CD4-positive, alpha-beta T cell (primary cell): ENCODE measurements at regions not wholly inside any gene's neighbourhood (a gene's known extent, or its start where the extent isn't known, plus 50 kb on each side); places are given as distances from the start of the nearest gene placed in this dataset.

Experiments used
- ATAC-seq: fragments of 200-7000 bp; cut with Tn5 transposase; one replicate; pipeline ENCODE4 v1.10.0; 2022; ENCODE audit warnings: mild to moderate bottlenecking; ENCODE audit not compliant: poor library complexity
- CTCF ChIA-PET: fragments of 350-600 bp; sonication (Branson Sonifier 250); formaldehyde crosslinking; loops from one replicate; lab custom pipeline; 2021; ENCODE audit warnings: antibody characterized with exemption, inconsistent platforms; lab: Charles Lee
- POLR2A ChIA-PET: fragments of 350-600 bp; sonication (Branson Sonifier 250); formaldehyde crosslinking; loops from one replicate; lab custom pipeline; 2021; ENCODE audit warnings: antibody characterized with exemption, inconsistent platforms; lab: Charles Lee
- DNase-seq, 14 experiments: peaks; one replicate each; pipeline ENCODE4 v3.0.0-alpha.2; 2013 to 2020; ENCODE audit warnings: mixed read lengths in 2 of 14
- H3K27ac ChIP-seq, 2 donors: one replicate each; pipeline versions ENCODE4 v1.5.1 to v1.7.0; 2013; ENCODE audit warnings: low read length in 2 of 2, low read depth in 1 of 2, mild to moderate bottlenecking in 1 of 2
- H3K27me3 ChIP-seq, 2 experiments: 1 replicate in 1 of 2; 2 replicates in 1 of 2; pipeline versions ENCODE4 v1.6.1 to v1.7.0; 2013; ENCODE audit warnings: low read length in 2 of 2, control low read depth in 1 of 2, mild to moderate bottlenecking in 1 of 2, moderate library complexity in 1 of 2; ENCODE audit not compliant: insufficient read depth in 2 of 2, control insufficient read depth in 1 of 2
- H3K36me3 ChIP-seq: one replicate; pipeline ENCODE4 v1.6.1; 2013; ENCODE audit warnings: low read length, control low read depth; ENCODE audit not compliant: insufficient read depth
- H3K4me1 ChIP-seq: one replicate; pipeline ENCODE4 v1.6.1; 2013; ENCODE audit warnings: low read length, control low read depth; ENCODE audit not compliant: insufficient read depth
- H3K4me3 ChIP-seq: one replicate; pipeline ENCODE4 v1.5.1; 2013; ENCODE audit warnings: mild to moderate bottlenecking, low read length, moderate library complexity
- H3K9me3 ChIP-seq, 2 experiments: 1 replicate in 1 of 2; 2 replicates in 1 of 2; pipeline versions ENCODE4 v1.6.1 to v1.7.0; 2013; ENCODE audit warnings: low read length in 2 of 2, mild to moderate bottlenecking in 2 of 2, control low read depth in 1 of 2, moderate library complexity in 1 of 2; ENCODE audit not compliant: control insufficient read depth in 1 of 2, insufficient read depth in 1 of 2
- H3K27ac Mint-ChIP-seq: one replicate; pipeline ENCODE4 v1.8.0; 2020; ENCODE audit warnings: mixed read lengths
- H3K27me3 Mint-ChIP-seq: one replicate; pipeline ENCODE4 v1.8.0; 2021; ENCODE audit warnings: mixed read lengths
- H3K36me3 Mint-ChIP-seq: one replicate; pipeline ENCODE4 v1.8.0; 2021; ENCODE audit warnings: low read depth, mixed read lengths
- H3K4me1 Mint-ChIP-seq: one replicate; pipeline ENCODE4 v1.8.0; 2021; ENCODE audit warnings: low read depth, mixed read lengths
- H3K4me3 Mint-ChIP-seq: one replicate; pipeline ENCODE4 v1.8.0; 2020; ENCODE audit warnings: mild to moderate bottlenecking, mixed read lengths
- H3K9me3 Mint-ChIP-seq: one replicate; pipeline ENCODE4 v1.8.0; 2020; ENCODE audit warnings: mixed read lengths
- intact Hi-C, 2 experiments: fragments of 100-400 bp; cut with DNase I in 1 of 2; cut with micrococcal nuclease in 1 of 2; formaldehyde crosslinking; loops; one replicate each; pipeline versions ENCODE4 v1.15.1 to v1.9.0; 2023 to 2025; cut with DNase I, micrococcal nuclease
- TF ChIP-seq, protein P1 (sequence below): fragments of 200-600 bp; IDR thresholded peaks from one replicate; pipeline ENCODE4 v1.8.0; 2022; ENCODE audit warnings: antibody characterized with exemption, mild to moderate bottlenecking

DNA sequence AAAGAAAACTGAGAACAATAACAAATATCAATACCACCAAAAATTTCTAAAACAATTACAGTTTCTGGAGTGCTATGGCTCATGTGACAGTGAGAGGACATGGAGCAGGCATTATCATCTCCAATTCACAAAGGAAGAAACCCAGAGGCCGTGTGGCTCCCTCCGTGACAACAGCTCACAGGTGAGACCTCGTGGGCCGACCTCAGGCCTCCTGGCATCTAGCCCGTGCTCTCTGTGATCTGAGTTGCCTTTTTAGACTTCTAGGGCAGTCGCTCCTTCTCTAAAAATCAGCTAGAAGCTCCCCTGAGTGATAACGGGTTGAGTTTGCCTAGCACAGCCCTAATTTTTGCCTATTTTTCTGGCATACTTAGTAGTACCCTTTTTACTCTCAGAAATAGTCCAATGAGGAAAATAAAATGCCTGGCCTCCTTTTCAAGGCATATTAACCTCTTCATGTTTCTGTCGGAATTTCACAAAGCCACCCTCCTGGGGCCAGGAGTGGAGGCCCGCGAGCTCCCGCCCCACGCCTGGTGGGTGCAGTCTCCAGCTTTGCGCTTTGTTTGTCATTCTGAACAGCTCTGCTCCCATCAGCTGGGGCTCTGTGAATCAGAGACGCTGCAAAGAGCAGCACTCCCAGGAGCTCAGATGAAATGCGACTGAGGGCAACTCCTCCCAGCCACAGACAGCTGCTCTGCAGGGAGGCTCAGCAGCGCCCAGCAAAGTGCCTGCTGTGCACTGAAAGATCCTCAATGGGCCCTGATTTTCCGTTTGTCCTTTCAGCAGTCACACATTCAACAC is 292.5 kb downstream of the UQCRFS1 start:
- no peak overlapping the region for H3K27ac Mint-ChIP-seq
- no peak for ATAC-seq
- TF ChIP-seq, protein P1, sequence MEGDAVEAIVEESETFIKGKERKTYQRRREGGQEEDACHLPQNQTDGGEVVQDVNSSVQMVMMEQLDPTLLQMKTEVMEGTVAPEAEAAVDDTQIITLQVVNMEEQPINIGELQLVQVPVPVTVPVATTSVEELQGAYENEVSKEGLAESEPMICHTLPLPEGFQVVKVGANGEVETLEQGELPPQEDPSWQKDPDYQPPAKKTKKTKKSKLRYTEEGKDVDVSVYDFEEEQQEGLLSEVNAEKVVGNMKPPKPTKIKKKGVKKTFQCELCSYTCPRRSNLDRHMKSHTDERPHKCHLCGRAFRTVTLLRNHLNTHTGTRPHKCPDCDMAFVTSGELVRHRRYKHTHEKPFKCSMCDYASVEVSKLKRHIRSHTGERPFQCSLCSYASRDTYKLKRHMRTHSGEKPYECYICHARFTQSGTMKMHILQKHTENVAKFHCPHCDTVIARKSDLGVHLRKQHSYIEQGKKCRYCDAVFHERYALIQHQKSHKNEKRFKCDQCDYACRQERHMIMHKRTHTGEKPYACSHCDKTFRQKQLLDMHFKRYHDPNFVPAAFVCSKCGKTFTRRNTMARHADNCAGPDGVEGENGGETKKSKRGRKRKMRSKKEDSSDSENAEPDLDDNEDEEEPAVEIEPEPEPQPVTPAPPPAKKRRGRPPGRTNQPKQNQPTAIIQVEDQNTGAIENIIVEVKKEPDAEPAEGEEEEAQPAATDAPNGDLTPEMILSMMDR: no peak
- no peaks in the 10 kb centered on the region for H3K36me3 Mint-ChIP-seq
- DNase-seq: no peak
- CTCF ChIA-PET: no interaction called here
- peaks cover 5% of the 10 kb centered on the region for H3K27me3 Mint-ChIP-seq
- H3K36me3 ChIP-seq: no peaks in the 10 kb centered on the region
- H3K4me1 ChIP-seq: no peaks in the 10 kb centered on the region
- H3K4me1 Mint-ChIP-seq: no peaks in the 10 kb centered on the region
- no peak overlapping the region for H3K27ac ChIP-seq
- intact Hi-C loops: no loop called here
- no peaks in the 10 kb centered on the region for H3K9me3 Mint-ChIP-seq
- peaks cover 0 to 27% of the 10 kb centered on the region in 2 experiments for H3K9me3 ChIP-seq
- H3K4me3 ChIP-seq: no peak overlapping the region
- H3K4me3 Mint-ChIP-seq: no peak overlapping the region
- POLR2A ChIA-PET: no interaction called here
- H3K27me3 ChIP-seq: no peaks in the 10 kb centered on the region

DNA sequence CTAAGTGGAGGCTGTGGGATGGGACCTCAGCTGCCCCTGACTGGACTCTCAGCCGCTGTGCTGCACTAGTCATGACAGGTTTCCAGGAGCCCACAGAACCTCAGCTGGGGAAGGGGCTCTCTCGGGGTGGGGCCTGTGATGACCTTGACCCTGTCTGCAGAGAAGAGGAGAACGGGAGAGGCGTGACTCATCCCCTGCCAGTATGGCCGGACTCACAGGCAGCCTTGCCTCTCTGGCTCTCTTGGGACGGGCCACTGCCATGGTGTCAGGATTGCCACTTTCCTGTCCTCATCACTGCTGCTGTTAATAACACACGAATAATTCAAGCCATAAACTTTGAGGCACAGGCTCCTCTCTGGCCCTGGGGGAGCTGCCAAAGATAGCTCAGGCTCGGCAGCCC is 295.3 kb downstream of the UQCRFS1 start:
- Mint-ChIP-seq H3K4me3 (no peak overlapping the region), H3K4me1 (no peaks in the 10 kb centered on the region), H3K27ac (no peak overlapping the region), H3K27me3 (peaks cover 5% of the 10 kb centered on the region), H3K9me3 (no peaks in the 10 kb centered on the region), H3K36me3 (no peaks in the 10 kb centered on the region)
- no peaks in the 10 kb centered on the region for H3K36me3 ChIP-seq
- no peak overlapping the region for H3K27ac ChIP-seq
- TF ChIP-seq, protein P1: no peak
- ChIA-PET POLR2A (no interaction called here), CTCF (no interaction called here)
- ATAC-seq (no peak), DNase-seq (no peak)
- no peaks in the 10 kb centered on the region for H3K27me3 ChIP-seq
- H3K9me3 ChIP-seq: peaks cover 0 to 27% of the 10 kb centered on the region in 2 experiments
- intact Hi-C loops: no loop called here
- H3K4me1 ChIP-seq: no peaks in the 10 kb centered on the region
- H3K4me3 ChIP-seq: no peak overlapping the region

DNA sequence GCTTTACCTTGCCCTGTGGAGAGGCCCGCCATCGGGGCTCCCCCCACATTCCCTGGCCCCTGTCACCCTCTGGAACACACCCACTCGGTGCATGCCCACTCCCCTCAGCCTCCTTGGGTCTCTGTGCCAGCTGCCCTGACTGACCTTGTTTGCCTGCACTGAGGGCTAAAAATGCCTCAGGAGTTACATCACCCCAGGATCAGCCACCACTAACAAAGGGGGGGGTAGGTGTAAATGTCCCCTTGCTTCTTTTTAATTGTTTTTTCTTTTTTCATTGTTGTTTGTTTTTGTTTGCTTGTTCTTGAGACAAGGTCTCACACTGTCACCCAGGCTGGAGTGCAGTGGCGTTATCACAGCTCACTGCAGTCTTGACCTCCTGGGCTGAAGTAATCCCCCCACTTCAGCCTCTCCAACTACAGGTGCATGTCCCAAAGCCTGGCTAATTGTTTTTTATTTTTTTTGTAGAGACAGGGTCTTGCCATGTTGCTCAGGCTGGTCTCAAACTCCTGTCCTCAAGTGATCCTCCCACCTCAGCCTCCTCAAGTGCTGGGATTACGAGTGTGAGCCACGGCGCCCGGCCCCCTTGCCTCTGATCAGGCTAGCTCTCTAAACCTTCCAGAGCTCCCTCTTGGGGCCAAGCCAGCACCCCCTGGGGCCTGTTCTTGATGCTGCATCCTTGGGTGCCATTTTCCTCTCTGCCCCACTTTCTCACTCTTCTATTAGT is 297.1 kb downstream of the UQCRFS1 start:
- no peak overlapping the region for H3K4me3 ChIP-seq
- TF ChIP-seq, protein P1: no peak
- H3K27me3 ChIP-seq: no peaks in the 10 kb centered on the region
- H3K27ac ChIP-seq: no peak overlapping the region
- peaks cover 11% of the 10 kb centered on the region for H3K27me3 Mint-ChIP-seq
- H3K36me3 Mint-ChIP-seq: no peaks in the 10 kb centered on the region
- ATAC-seq: no peak
- no peaks in the 10 kb centered on the region for H3K36me3 ChIP-seq
- intact Hi-C loops: no loop called here
- no peak overlapping the region for H3K4me3 Mint-ChIP-seq
- no peak overlapping the region for H3K27ac Mint-ChIP-seq
- no peaks in the 10 kb centered on the region for H3K9me3 Mint-ChIP-seq
- H3K4me1 Mint-ChIP-seq: no peaks in the 10 kb centered on the region
- peaks cover 0 to 23% of the 10 kb centered on the region in 2 experiments for H3K9me3 ChIP-seq
- POLR2A ChIA-PET: no interaction called here
- DNase-seq: no peak
- CTCF ChIA-PET: no interaction called here
- no peaks in the 10 kb centered on the region for H3K4me1 ChIP-seq
